GM12878 (cell line): ENCODE measurements at regions not wholly inside any gene's neighbourhood (a gene's known extent, or its start where the extent isn't known, plus 50 kb on each side); places are given as distances from the start of the nearest gene placed in this dataset.
"Not testable (repeated sequence)": the region's sequence is repeated elsewhere in the genome, so short reads cannot be mapped to it uniquely, and the experiment has no call there.

Experiments used
- ATAC-seq: fragments of 200-7000 bp; cut with Tn5 transposase; 3 replicates; pipeline ENCODE4 v1.9.1; 2020; ENCODE audit warnings: mild to moderate bottlenecking, moderate library complexity
- BruUV-seq: library from RNA; stranded (reverse); fragments of 400-500 nt; replicated peaks from 2 replicates; lab custom pipeline; 2021; lab: Mats Ljungman, UMichigan
- CTCF ChIA-PET: fragments of 300-600 bp; sonication (Branson Sonifier 250); formaldehyde crosslinking; extraction: SDS; loops from one replicate; lab custom pipeline; 2021; ENCODE audit warnings: inconsistent platforms; lab: Yijun Ruan, JAX
- POLR2A ChIA-PET: fragments of 350-600 bp; formaldehyde crosslinking; extraction: SDS; loops from one replicate; lab custom pipeline; 2021; ENCODE audit warnings: inconsistent platforms; lab: Charles Lee
- RAD21 ChIA-PET: fragments of 300-600 bp; sonication (Branson Sonifier 250); formaldehyde crosslinking; loops from one replicate; lab custom pipeline; 2023; ENCODE audit warnings: antibody characterized with exemption; ENCODE audit not compliant: unreplicated experiment; lab: Charles Lee
- SMC1A ChIA-PET: fragments of 300-600 bp; sonication (Branson Sonifier 250); formaldehyde crosslinking; loops from one replicate; lab custom pipeline; 2023; ENCODE audit not compliant: unreplicated experiment, uncharacterized antibody; lab: Charles Lee
- DNase-seq: peaks from one replicate; pipeline ENCODE4 v3.0.0-alpha.2; 2011; ENCODE audit warnings: low read depth, low spot score
- FAIRE-seq: peaks from 3 replicates; lab custom pipeline; 2011; peaks lifted over from hg19 to GRCh38; lab: Jason Lieb, UNC
- H2AFZ ChIP-seq: 2 replicates; pipeline ENCODE4 v1.6.0; 2011; ENCODE audit warnings: low read depth, low read length, control low read depth; ENCODE audit not compliant: control insufficient read depth
- H3K27ac ChIP-seq: 2 replicates; pipeline ENCODE4 v1.5.1; 2011; ENCODE audit warnings: control low read depth; ENCODE audit not compliant: control insufficient read depth, insufficient read depth
- H3K27me3 ChIP-seq, 2 experiments: replicated peaks in 1 of 2; 2 replicates each; pipeline versions ENCODE4 v1.6.0 to v1.6.1; 2011; ENCODE audit warnings: low read length in 1 of 2; ENCODE audit not compliant: control insufficient read depth in 2 of 2, insufficient read depth in 2 of 2
- H3K36me3 ChIP-seq, 2 experiments: 2 replicates each; pipeline ENCODE4 v1.5.1; 2011; ENCODE audit warnings: low read length in 1 of 2; ENCODE audit not compliant: control insufficient read depth in 2 of 2, insufficient read depth in 2 of 2
- H3K4me1 ChIP-seq: 2 replicates; pipeline ENCODE4 v1.6.1; 2011; ENCODE audit warnings: mild to moderate bottlenecking, low read length, moderate library complexity, mixed read lengths; ENCODE audit not compliant: control insufficient read depth, insufficient read depth
- H3K4me2 ChIP-seq: 2 replicates; pipeline ENCODE4 v1.6.0; 2011; ENCODE audit warnings: control low read depth; ENCODE audit not compliant: control insufficient read depth, insufficient read depth
- H3K4me3 ChIP-seq: fragments of 200-600 bp; sonication (generic); 2 replicates; pipeline ENCODE4 v1.5.1; 2016
- H3K79me2 ChIP-seq: 2 replicates; pipeline ENCODE4 v1.6.0; 2011; ENCODE audit warnings: low read length; ENCODE audit not compliant: control insufficient read depth, insufficient read depth
- H3K9ac ChIP-seq: 2 replicates; pipeline ENCODE4 v1.8.0; 2011; ENCODE audit warnings: low read length, control low read depth, mixed read lengths; ENCODE audit not compliant: control insufficient read depth, insufficient read depth
- H3K9me3 ChIP-seq: replicated peaks from 3 replicates; pipeline ENCODE4 v1.5.1; 2011; ENCODE audit warnings: mild to moderate bottlenecking, low read length; ENCODE audit not compliant: control insufficient read depth, insufficient read depth
- H4K20me1 ChIP-seq: 2 replicates; pipeline ENCODE4 v1.6.0; 2011; ENCODE audit not compliant: control insufficient read depth, insufficient read depth
- BACH1 ChIP-seq: fragments of 450-650 bp; IDR thresholded peaks from 2 replicates; pipeline ENCODE4 v1.6.1; 2017; ENCODE audit warnings: mild to moderate bottlenecking, borderline replicate concordance
- BCL3 ChIP-seq: IDR thresholded peaks from 2 replicates; pipeline ENCODE4 v1.6.1; 2011; ENCODE audit warnings: borderline replicate concordance, low read depth, mild to moderate bottlenecking, moderate library complexity, low read length; ENCODE audit not compliant: insufficient read depth, poor library complexity, severe bottlenecking
- BCLAF1 ChIP-seq: fragments of 450-650 bp; IDR thresholded peaks from 2 replicates; pipeline ENCODE4 v1.6.1; 2017; ENCODE audit warnings: antibody characterized with exemption, mild to moderate bottlenecking, moderate library complexity
- BHLHE40 ChIP-seq, 2 experiments: fragments of 450-650 bp in 1 of 2; IDR thresholded peaks; 2 replicates each; pipeline ENCODE4 v1.6.1; 2011 to 2017; ENCODE audit warnings: low read depth in 2 of 2, borderline replicate concordance in 1 of 2, improper control_type of control experiment in 1 of 2, low read length in 1 of 2, mild to moderate bottlenecking in 1 of 2
- CBFB ChIP-seq: IDR thresholded peaks from 2 replicates; pipeline ENCODE4 v1.6.1; 2016; ENCODE audit warnings: antibody characterized with exemption, low read depth
- CHD4 ChIP-seq: fragments of 200-600 bp; sonication (generic); IDR thresholded peaks from 2 replicates; pipeline ENCODE4 v1.6.1; 2016; ENCODE audit warnings: mild to moderate bottlenecking
- CREB1 ChIP-seq: IDR thresholded peaks from 2 replicates; pipeline ENCODE4 v1.6.1; 2012; ENCODE audit warnings: low read depth, mild to moderate bottlenecking, inconsistent platforms
- FOS ChIP-seq: IDR thresholded peaks from 3 replicates; pipeline ENCODE4 v1.6.1; 2011; ENCODE audit warnings: borderline replicate concordance; ENCODE audit not compliant: insufficient read length; ENCODE audit errors: extremely low read depth
- NFIC ChIP-seq: IDR thresholded peaks from 2 replicates; pipeline ENCODE4 v1.6.1; 2012; ENCODE audit warnings: low read depth, mild to moderate bottlenecking, inconsistent platforms, low read length, moderate library complexity
- SUPT20H ChIP-seq: IDR thresholded peaks from 2 replicates; pipeline ENCODE4 v1.6.1; 2011; ENCODE audit warnings: low read depth, mild to moderate bottlenecking, low read length, moderate library complexity, borderline replicate concordance; ENCODE audit not compliant: control insufficient read depth
- ZNF207 ChIP-seq: fragments of 450-650 bp; IDR thresholded peaks from 2 replicates; pipeline ENCODE4 v1.6.1; 2014; ENCODE audit warnings: antibody characterized with exemption, mild to moderate bottlenecking, borderline replicate concordance
- WGBS: methylation state at CpG from one replicate; pipeline ENCODE4 v1.1.6; 2016; ENCODE audit warnings: low lambda C conversion rate; ENCODE audit not compliant: insufficient replicate concordance, insufficient coverage; ENCODE audit errors: missing lambda C conversion rate; 5-methylcytosine and 5-hydroxymethylcytosine counted together
- in situ Hi-C: fragments of 300-500 bp; cut with MboI; formaldehyde crosslinking; loops from 9 replicates; pipeline ENCODE4 v1.14.3; 2018; ENCODE audit warnings: mixed read lengths
- intact Hi-C: fragments of 100-400 bp; cut with micrococcal nuclease; formaldehyde crosslinking; loops from one replicate; pipeline ENCODE4 v1.14.2; 2022; ENCODE audit not compliant: unreplicated experiment
- TF ChIP-seq, protein P1 (sequence below): IDR thresholded peaks from 2 replicates; pipeline ENCODE4 v1.6.1; 2012; ENCODE audit warnings: low read depth, low read length, improper control_type of control experiment

GRCh38 chrX:93875621-93876282, 201.7 kb downstream of the FAM133A start:
- DNase-seq, result no peak
- Histone ChIP-seq H3K36me3 (no peaks in the 10 kb centered on the region), H3K4me1 (no peaks in the 10 kb centered on the region), H3K9ac (no peak overlapping the region), H3K27ac (no peak overlapping the region), H2AFZ (no peak overlapping the region), H3K4me2 (no peak overlapping the region), H3K9me3 (no peaks in the 10 kb centered on the region; the same call in 2 of the 3 replicates), H3K4me3 (no peak overlapping the region), H3K27me3 (no peaks in the 10 kb centered on the region), H3K79me2 (no peaks in the 10 kb centered on the region), H4K20me1 (no peaks in the 10 kb centered on the region)
- WGBS, result 34% methylated on average over 4 of the region's 4 CpGs
- ChIA-PET SMC1A (no interaction called here), POLR2A (no interaction called here), RAD21 (interaction anchor here (1.2 kb wide), 1 partner anchor 1195 kb away, joined by 3 read pairs; no protein-coding TSS in a partner anchor), CTCF (no interaction called here)
- TF ChIP-seq, protein P1, sequence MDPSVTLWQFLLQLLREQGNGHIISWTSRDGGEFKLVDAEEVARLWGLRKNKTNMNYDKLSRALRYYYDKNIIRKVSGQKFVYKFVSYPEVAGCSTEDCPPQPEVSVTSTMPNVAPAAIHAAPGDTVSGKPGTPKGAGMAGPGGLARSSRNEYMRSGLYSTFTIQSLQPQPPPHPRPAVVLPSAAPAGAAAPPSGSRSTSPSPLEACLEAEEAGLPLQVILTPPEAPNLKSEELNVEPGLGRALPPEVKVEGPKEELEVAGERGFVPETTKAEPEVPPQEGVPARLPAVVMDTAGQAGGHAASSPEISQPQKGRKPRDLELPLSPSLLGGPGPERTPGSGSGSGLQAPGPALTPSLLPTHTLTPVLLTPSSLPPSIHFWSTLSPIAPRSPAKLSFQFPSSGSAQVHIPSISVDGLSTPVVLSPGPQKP, result no peak
- no peak for TF ChIP-seq CHD4
- no peak for TF ChIP-seq ZNF207
- no peak for TF ChIP-seq BHLHE40 (IDR thresholded peaks at IDR 0.05; ENCODE audit: borderline replicate concordance in 1 of 2, low read depth in 2 of 2, low read length in 1 of 2)
- TF ChIP-seq SUPT20H, result no peak
- no peak for TF ChIP-seq CBFB
- TF ChIP-seq NFIC, result no peak
- TF ChIP-seq BCL3, result no peak
- TF ChIP-seq FOS, result no peak
- TF ChIP-seq BACH1, result no peak
- no peak for TF ChIP-seq BCLAF1
- no peak for TF ChIP-seq CREB1
- in situ Hi-C loops (loop anchor here (10.0 kb wide), 1 partner anchor 1199 kb away; no protein-coding TSS in a partner anchor), intact Hi-C loops (loop anchor here (2.0 to 10.0 kb wide), 3 partner anchors 181 to 1199 kb away; no protein-coding TSS in a partner anchor)
- ATAC-seq, result no peak
- no TSS peak for BruUV-seq
- FAIRE-seq, result no peak

DNA sequence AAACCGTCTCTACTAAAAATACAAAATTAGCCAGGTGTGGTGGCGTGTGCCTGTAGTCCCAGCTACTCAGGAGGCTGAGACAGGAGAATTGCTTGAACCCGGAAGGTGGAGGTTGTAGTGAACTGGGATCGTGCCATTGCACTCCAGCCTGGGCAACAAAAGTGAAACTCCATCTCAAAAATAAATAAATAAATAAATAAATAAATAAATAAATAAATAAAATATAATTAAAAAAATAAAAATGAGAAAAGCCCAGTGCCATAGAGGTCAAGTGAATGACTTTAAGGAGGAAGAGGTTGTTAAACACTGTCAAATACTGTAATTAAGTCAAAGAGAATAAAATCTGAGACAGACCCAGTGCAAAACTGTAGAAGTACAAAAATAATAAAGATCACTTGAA, 247.0 kb downstream of the FAM133A start:
- in situ Hi-C loops, H3K79me2 ChIP-seq, H3K4me3 ChIP-seq, H2AFZ ChIP-seq, POLR2A ChIA-PET, H4K20me1 ChIP-seq, FAIRE-seq, H3K27me3 ChIP-seq, ATAC-seq, RAD21 ChIA-PET, SMC1A ChIA-PET, H3K4me1 ChIP-seq, H3K9ac ChIP-seq, CTCF ChIA-PET, DNase-seq, H3K36me3 ChIP-seq, H3K27ac ChIP-seq, intact Hi-C loops, BruUV-seq, H3K4me2 ChIP-seq, H3K9me3 ChIP-seq: not testable (repeated sequence)
- 9% methylated on average over 4 of the region's 4 CpGs for WGBS
